Lung microvascular endothelial cell (primary cell): ENCODE measurements at regions not wholly inside any gene's neighbourhood (a gene's known extent, or its start where the extent isn't known, plus 50 kb on each side); places are given as distances from the start of the nearest gene placed in this dataset.

Experiments
- DNase-seq, 2 donors: peaks; one replicate each; pipeline versions ENCODE4 v3.0.0 to v3.0.0-alpha.2; 2010; ENCODE audit warnings: low read depth in 2 of 2

GRCh38 chr2:60400462-60401246 lies 152.8 kb downstream of the BCL11A start:
- no peak for DNase-seq

- DNase-seq: no peak
Measured at GRCh38 chr2:60394463-60394862, 159.0 kb downstream of the BCL11A start.

GRCh38 chr2:60391649-60392375 lies 161.6 kb downstream of the BCL11A start:
- no peak for DNase-seq

GRCh38 chr2:60391230-60391629 lies 162.2 kb downstream of the BCL11A start:
- no peak for DNase-seq

- DNase-seq: no peak
Measured at GRCh38 chr2:60386436-60386835, 167.0 kb downstream of the BCL11A start.

GRCh38 chr2:60385648-60386047 lies 167.8 kb downstream of the BCL11A start:
- DNase-seq: no peak

- DNase-seq: no peak
Measured at GRCh38 chr2:60383401-60384143, 169.9 kb downstream of the BCL11A start.

- DNase-seq: no peak
Measured at GRCh38 chr2:60380411-60380810, 173.0 kb downstream of the BCL11A start.

GRCh38 chr2:60379684-60380083 lies 173.8 kb downstream of the BCL11A start:
- no peak for DNase-seq

GRCh38 chr2:60379216-60379615 lies 174.2 kb downstream of the BCL11A start:
- no peak for DNase-seq

GRCh38 chr2:60377825-60378224 lies 175.6 kb downstream of the BCL11A start:
- no peak for DNase-seq

GRCh38 chr2:60376252-60376651 lies 177.2 kb downstream of the BCL11A start:
- DNase-seq: no peak

- no peak for DNase-seq
Measured at GRCh38 chr2:60371681-60372080, 181.8 kb downstream of the BCL11A start.

GRCh38 chr2:60371219-60371618 lies 182.2 kb downstream of the BCL11A start:
- no peak for DNase-seq

- no peak for DNase-seq
Measured at GRCh38 chr2:60370814-60371213, 182.6 kb downstream of the BCL11A start.

- DNase-seq: no peak
Measured at GRCh38 chr2:60368456-60368855, 185.0 kb downstream of the BCL11A start.

GRCh38 chr2:60366135-60366712 lies 187.2 kb downstream of the BCL11A start:
- DNase-seq: no peak

GRCh38 chr2:60365556-60365955 lies 187.9 kb downstream of the BCL11A start:
- no peak for DNase-seq

- DNase-seq: no peak
Measured at GRCh38 chr2:60364491-60364890, 189.0 kb downstream of the BCL11A start.

GRCh38 chr2:60361498-60361897 lies 192.0 kb downstream of the BCL11A start:
- DNase-seq: no peak

- no peak for DNase-seq
Measured at GRCh38 chr2:60359569-60359968, 193.9 kb downstream of the BCL11A start.

- DNase-seq: no peak
Measured at GRCh38 chr2:60358476-60358875, 195.0 kb downstream of the BCL11A start.
